ENCODE measurements at regions not wholly inside any gene's neighbourhood (a gene's known extent, or its start where the extent isn't known, plus 50 kb on each side); places are given as distances from the start of the nearest gene placed in this dataset.

DNA sequence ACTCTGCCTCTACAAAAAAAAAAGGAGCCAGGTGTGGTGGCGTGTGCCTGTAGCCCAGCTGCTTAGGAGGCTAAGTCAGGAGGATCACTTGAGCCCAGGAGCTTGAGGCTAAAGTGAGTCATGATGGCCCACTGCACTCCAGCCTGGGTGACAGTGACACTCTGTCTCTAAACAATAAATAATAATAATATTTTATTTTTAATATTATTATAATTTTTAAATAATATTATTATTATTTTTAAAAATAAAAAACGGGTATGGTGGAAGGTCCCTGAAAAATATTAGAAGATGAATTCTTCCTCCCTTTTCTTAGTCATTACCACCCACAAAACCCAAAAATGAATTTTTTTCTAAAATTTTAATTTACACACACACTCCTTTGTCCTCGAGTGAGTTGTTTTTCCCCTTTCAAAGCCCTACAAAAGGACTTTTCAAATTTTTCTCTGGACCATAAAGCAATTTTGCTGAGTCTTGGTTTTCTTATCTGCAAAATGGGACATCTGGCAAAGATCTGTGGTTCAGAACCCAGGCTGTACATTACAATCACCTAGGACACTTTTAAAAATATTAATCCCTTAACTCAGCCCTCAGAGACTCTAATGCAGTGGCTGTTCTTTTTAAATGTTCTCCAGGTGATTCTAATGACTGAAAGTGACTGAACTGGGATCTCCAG is 174.0 kb upstream of the NEBL start:
- TF ChIP-seq CTCF (IDR thresholded peaks at IDR 0.05; ENCODE audit: extremely low read depth, missing control alignments), result no peak
- no peak for DNase-seq (ENCODE audit: low spot score)

DNA sequence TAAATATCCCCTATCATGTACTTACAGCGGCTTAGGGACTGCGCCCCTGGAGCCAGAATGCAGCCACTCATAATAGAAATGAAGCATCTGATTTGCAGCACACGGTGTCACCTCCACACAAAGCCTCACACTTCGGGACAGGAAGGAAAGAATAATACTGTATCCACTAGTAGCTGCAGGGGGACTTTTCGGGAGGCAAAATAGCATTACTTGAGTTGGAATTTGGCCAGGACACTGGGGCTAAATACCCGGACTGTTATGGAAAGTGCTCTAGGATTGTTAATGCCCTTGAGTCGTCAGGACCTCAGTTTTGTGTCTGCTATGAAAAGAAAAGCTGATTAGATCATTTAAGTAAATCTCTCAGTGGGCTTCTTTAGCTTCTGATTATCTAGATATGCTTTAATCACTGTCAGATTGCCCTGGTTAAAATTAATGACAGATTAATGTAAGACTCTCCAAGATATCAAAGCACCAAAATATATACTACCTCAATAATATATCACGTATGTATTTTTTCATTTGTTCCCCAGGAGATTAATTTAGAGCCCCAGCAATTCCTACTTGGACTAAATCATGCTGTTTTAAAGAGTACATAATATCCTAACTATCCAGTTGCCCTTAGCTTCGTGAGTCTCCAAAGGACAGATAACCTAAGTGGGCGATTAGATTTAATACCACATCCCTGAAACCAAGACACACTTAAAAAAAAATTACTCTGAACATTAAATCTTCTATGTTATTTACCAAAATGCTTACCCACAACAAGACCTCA is 173.0 kb upstream of the NEBL start:
- TF ChIP-seq CTCF (IDR thresholded peaks at IDR 0.05; ENCODE audit: extremely low read depth, missing control alignments), result no peak
- DNase-seq (ENCODE audit: low spot score), result no peak

- no peak for DNase-seq (ENCODE audit: low spot score)
- TF ChIP-seq CTCF (IDR thresholded peaks at IDR 0.05; ENCODE audit: extremely low read depth, missing control alignments), result no peak
Observed at GRCh38 chr10:21069278-21069677, 172.2 kb upstream of the NEBL start.

DNA sequence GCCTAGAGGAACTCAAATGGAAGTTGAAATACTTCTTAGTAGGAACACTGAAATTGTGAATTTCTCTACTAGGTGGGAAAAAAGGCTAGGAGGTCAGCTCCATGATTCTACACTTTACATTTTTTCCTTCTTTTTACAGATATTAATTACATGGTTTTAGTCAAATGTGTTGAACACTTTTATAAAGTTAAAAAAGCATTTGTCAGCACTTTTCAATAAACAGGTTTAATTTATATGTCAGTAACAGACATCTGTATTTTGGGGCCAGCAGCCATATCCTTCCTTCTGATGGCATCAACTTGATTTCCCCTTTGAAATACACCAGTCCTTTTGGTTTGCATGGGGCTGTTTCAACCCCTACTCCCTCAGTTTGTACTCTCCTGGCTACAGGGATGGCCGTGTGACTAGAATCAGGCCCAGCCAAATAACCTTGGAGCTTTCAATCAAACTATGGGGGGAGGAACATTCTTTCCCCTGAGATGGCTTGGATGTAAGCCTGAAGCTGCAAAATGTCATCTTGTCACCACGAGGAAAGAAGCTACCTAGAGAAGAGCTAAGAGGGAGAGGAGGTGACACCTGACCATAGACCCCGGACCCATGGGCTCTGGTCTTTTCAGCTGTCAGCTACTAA is 171.0 kb upstream of the NEBL start:
- no peak for TF ChIP-seq CTCF (IDR thresholded peaks at IDR 0.05; ENCODE audit: extremely low read depth, missing control alignments)
- no peak for DNase-seq (ENCODE audit: low spot score)

DNA sequence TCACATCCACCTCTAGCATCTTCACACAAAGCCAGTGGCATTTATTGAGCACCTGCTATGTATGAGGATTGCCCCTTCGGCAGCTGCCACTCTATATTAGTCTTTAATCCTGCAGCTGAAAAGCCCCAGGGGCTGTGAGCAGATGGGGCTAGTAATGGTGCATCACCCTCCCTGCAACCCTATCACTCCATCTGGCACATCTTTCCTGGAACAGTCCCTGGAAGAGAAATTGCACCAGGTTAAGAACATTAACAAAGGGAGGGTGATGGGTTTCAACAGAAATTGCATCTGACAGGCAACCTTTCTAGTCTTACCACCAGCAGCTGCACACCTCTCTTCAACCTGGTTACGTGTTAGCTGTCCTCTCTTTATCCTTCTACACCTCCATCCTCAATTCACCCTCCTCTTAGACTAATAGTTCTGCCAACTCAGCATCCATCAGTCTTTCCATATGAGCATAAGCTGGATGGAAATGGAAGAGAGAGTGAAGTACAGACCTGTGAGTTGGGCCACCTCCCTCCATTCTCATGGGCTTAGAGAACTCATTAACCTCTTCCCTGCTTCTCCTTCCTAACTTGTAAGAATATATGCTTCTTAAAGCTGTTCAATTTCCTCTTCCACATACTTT is 168.6 kb upstream of the NEBL start:
- DNase-seq (ENCODE audit: low spot score), result no peak
- no peak for TF ChIP-seq CTCF (IDR thresholded peaks at IDR 0.05; ENCODE audit: extremely low read depth, missing control alignments)

GRCh38 chr10:21061982-21062381 is 164.9 kb upstream of the NEBL start:
- DNase-seq (ENCODE audit: low spot score), result no peak
- no peak for TF ChIP-seq CTCF (IDR thresholded peaks at IDR 0.05; ENCODE audit: extremely low read depth, missing control alignments)

- no peak for DNase-seq (ENCODE audit: low spot score)
- no peak for TF ChIP-seq CTCF (IDR thresholded peaks at IDR 0.05; ENCODE audit: extremely low read depth, missing control alignments)
Observed at GRCh38 chr10:21061184-21061583, 164.1 kb upstream of the NEBL start.

Measured in GM20000 (cell line).